ENCODE measurements at regions not wholly inside any gene's neighbourhood (a gene's known extent, or its start where the extent isn't known, plus 50 kb on each side); places are given as distances from the start of the nearest gene placed in this dataset.

- H3K4me2 ChIP-seq, result no peak overlapping the region
- no peaks in the 10 kb centered on the region for H3K9me3 ChIP-seq (replicated peaks in 1 of 11)
- H3K36me3 ChIP-seq, result no peaks in the 10 kb centered on the region
- no peaks in the 10 kb centered on the region for H4K20me1 ChIP-seq
- H3K27me3 ChIP-seq, result no peaks in the 10 kb centered on the region
- H3K27ac ChIP-seq, result peak overlapping the region in 3 of 11 experiments; percentile 5 to 17 (median 13); a peak in 2 of 22 replicates
- H3K9ac ChIP-seq, result no peak overlapping the region
- TF ChIP-seq Cebpa-rat (IDR thresholded peaks at IDR 0.05), result no peak
- no peak overlapping the region for H3K4me3 ChIP-seq
- H3K4me1 ChIP-seq, result peaks cover 7 to 39% (median 29%) of the 10 kb centered on the region in 10 experiments; a peak in 16 of 20 replicates
These were observed 137.5 kb downstream of the TOMM20 start for GRCh38 chr1:234990874-234991801.

- H3K4me1 ChIP-seq, result peaks cover 9 to 47% (median 34%) of the 10 kb centered on the region in 10 experiments; a peak in 18 of 20 replicates
- no peak for TF ChIP-seq Cebpa-rat (IDR thresholded peaks at IDR 0.05)
- H3K36me3 ChIP-seq, result no peaks in the 10 kb centered on the region
- H3K4me2 ChIP-seq, result no peak overlapping the region
- no peak overlapping the region for H3K4me3 ChIP-seq
- H4K20me1 ChIP-seq, result no peaks in the 10 kb centered on the region
- H3K27me3 ChIP-seq, result no peaks in the 10 kb centered on the region
- H3K27ac ChIP-seq, result peak overlapping the region in 2 of 11 experiments; percentile 7 to 21; a peak in 1 of 22 replicates
- no peaks in the 10 kb centered on the region for H3K9me3 ChIP-seq (replicated peaks in 1 of 11)
- H3K9ac ChIP-seq, result no peak overlapping the region
These were observed 138.3 kb downstream of the TOMM20 start for GRCh38 chr1:234990328-234990675.

- no peak overlapping the region for H3K4me3 ChIP-seq
- TF ChIP-seq Cebpa-rat (IDR thresholded peaks at IDR 0.05), result no peak
- H3K27ac ChIP-seq, result 0 out of 22 replicates have a peak overlapping the region, but pooled peaks of 2 of the 11 experiments have one; percentile 7 to 21
- no peaks in the 10 kb centered on the region for H3K27me3 ChIP-seq
- H3K9me3 ChIP-seq (replicated peaks in 1 of 11), result no peaks in the 10 kb centered on the region
- H3K9ac ChIP-seq, result no peak overlapping the region
- no peaks in the 10 kb centered on the region for H4K20me1 ChIP-seq
- H3K4me2 ChIP-seq, result peak overlapping the region in 1 of 11 experiments; percentile 17; a peak in 1 of 22 replicates
- no peaks in the 10 kb centered on the region for H3K36me3 ChIP-seq
- peaks cover 12 to 49% (median 38%) of the 10 kb centered on the region in 10 experiments for H3K4me1 ChIP-seq
These were observed 138.9 kb downstream of the TOMM20 start for GRCh38 chr1:234989479-234990327.

GRCh38 chr1:234989019-234989418 lies 139.6 kb downstream of the TOMM20 start:
- Histone ChIP-seq H3K4me3 (no peak overlapping the region), H3K27me3 (no peaks in the 10 kb centered on the region), H3K36me3 (no peaks in the 10 kb centered on the region), H4K20me1 (no peaks in the 10 kb centered on the region), H3K9ac (no peak overlapping the region), H3K9me3 (replicated peaks in 1 of 11) (peaks cover 0 to 2% (median 0%) of the 10 kb centered on the region in 11 experiments; a peak in 3 of 22 replicates), H3K4me1 (peaks cover 14 to 50% (median 39%) of the 10 kb centered on the region in 10 experiments), H3K4me2 (0 out of 22 replicates have a peak overlapping the region, but pooled peaks of 1 of the 11 experiments have one; percentile 17), H3K27ac (no peak overlapping the region)
- TF ChIP-seq Cebpa-rat (IDR thresholded peaks at IDR 0.05), result no peak

GRCh38 chr1:234988536-234988935 lies 140.1 kb downstream of the TOMM20 start:
- Histone ChIP-seq H3K4me2 (no peak overlapping the region), H3K9me3 (replicated peaks in 1 of 11) (peaks cover 0 to 7% (median 0%) of the 10 kb centered on the region in 11 experiments; a peak in 3 of 22 replicates), H3K36me3 (no peaks in the 10 kb centered on the region), H3K9ac (no peak overlapping the region), H3K27me3 (no peaks in the 10 kb centered on the region), H3K4me3 (no peak overlapping the region), H3K27ac (no peak overlapping the region), H3K4me1 (peaks cover 16 to 54% (median 42%) of the 10 kb centered on the region in 10 experiments), H4K20me1 (no peaks in the 10 kb centered on the region)
- no peak for TF ChIP-seq Cebpa-rat (IDR thresholded peaks at IDR 0.05)

- no peak overlapping the region for H3K4me3 ChIP-seq
- no peak for TF ChIP-seq Cebpa-rat (IDR thresholded peaks at IDR 0.05)
- H3K4me1 ChIP-seq, result peaks cover 16 to 58% (median 46%) of the 10 kb centered on the region in 10 experiments
- H3K27ac ChIP-seq, result peak overlapping the region in 3 of 11 experiments; percentile 2 to 47 (median 23); a peak in 1 of 22 replicates
- no peak overlapping the region; a peak in 1 of 22 replicates for H3K4me2 ChIP-seq
- H3K27me3 ChIP-seq, result no peaks in the 10 kb centered on the region
- H3K9ac ChIP-seq, result no peak overlapping the region
- no peaks in the 10 kb centered on the region for H4K20me1 ChIP-seq
- peaks cover 0 to 7% (median 0%) of the 10 kb centered on the region in 11 experiments; a peak in 3 of 22 replicates for H3K9me3 ChIP-seq (replicated peaks in 1 of 11)
- no peaks in the 10 kb centered on the region for H3K36me3 ChIP-seq
These were observed 140.5 kb downstream of the TOMM20 start for GRCh38 chr1:234988155-234988517.

GRCh38 chr1:234987415-234988154 lies 141.1 kb downstream of the TOMM20 start:
- no peak for TF ChIP-seq Cebpa-rat (IDR thresholded peaks at IDR 0.05)
- H3K27ac ChIP-seq, result peak overlapping the region in 8 of 11 experiments; percentile 2 to 47 (median 32); a peak in 10 of 22 replicates
- H3K9me3 ChIP-seq (replicated peaks in 1 of 11), result peaks cover 0 to 7% (median 0%) of the 10 kb centered on the region in 11 experiments; a peak in 3 of 22 replicates
- no peak overlapping the region; a peak in 1 of 22 replicates for H3K9ac ChIP-seq
- no peak overlapping the region for H3K4me3 ChIP-seq
- no peaks in the 10 kb centered on the region for H3K36me3 ChIP-seq
- H3K4me2 ChIP-seq, result peak overlapping the region in 5 of 11 experiments; percentile 27 to 98 (median 88); a peak in 9 of 22 replicates
- peaks cover 19 to 64% (median 52%) of the 10 kb centered on the region in 10 experiments for H3K4me1 ChIP-seq
- no peaks in the 10 kb centered on the region for H4K20me1 ChIP-seq
- H3K27me3 ChIP-seq, result no peaks in the 10 kb centered on the region

GRCh38 chr1:234986750-234987414 lies 141.8 kb downstream of the TOMM20 start:
- no peaks in the 10 kb centered on the region for H3K27me3 ChIP-seq
- H4K20me1 ChIP-seq, result no peaks in the 10 kb centered on the region
- peak overlapping the region in 10 of 11 experiments; percentile 17 to 47 (median 35); a peak in 14 of 22 replicates for H3K27ac ChIP-seq
- H3K36me3 ChIP-seq, result no peaks in the 10 kb centered on the region
- peak overlapping the region in 6 of 11 experiments; percentile 11 to 98 (median 70); a peak in 10 of 22 replicates for H3K4me2 ChIP-seq
- no peak overlapping the region for H3K4me3 ChIP-seq
- peaks cover 26 to 71% (median 59%) of the 10 kb centered on the region in 10 experiments for H3K4me1 ChIP-seq
- H3K9ac ChIP-seq, result no peak overlapping the region; a peak in 1 of 22 replicates
- no peak for TF ChIP-seq Cebpa-rat (IDR thresholded peaks at IDR 0.05)
- H3K9me3 ChIP-seq (replicated peaks in 1 of 11), result peaks cover 0 to 7% (median 0%) of the 10 kb centered on the region in 11 experiments; a peak in 3 of 22 replicates
